ENCODE measurements at regions not wholly inside any gene's neighbourhood (a gene's known extent, or its start where the extent isn't known, plus 50 kb on each side); places are given as distances from the start of the nearest gene placed in this dataset.

- no peak for TF ChIP-seq MAX (IDR thresholded peaks at IDR 0.05; ENCODE audit: low read depth, low read length)
- no peak for TF ChIP-seq CTCF (IDR thresholded peaks at IDR 0.05; ENCODE audit: low read depth, low read length)
- no peak overlapping the region for H3K4me3 ChIP-seq (ENCODE audit: low read depth, low read length)
Measured at GRCh38 chr5:126707080-126707479, 69.9 kb upstream of the LMNB1 start.

GRCh38 chr5:126715765-126716164, 61.2 kb upstream of the LMNB1 start:
- TF ChIP-seq MYC (IDR thresholded peaks at IDR 0.05; ENCODE audit: low read depth, low read length): no peak
- TF ChIP-seq POLR2A (IDR thresholded peaks at IDR 0.05; ENCODE audit: extremely low read depth, insufficient read length): no peak
- no peak for TF ChIP-seq CTCF (IDR thresholded peaks at IDR 0.05; ENCODE audit: low read depth, low read length)
- no peak for TF ChIP-seq MAX (IDR thresholded peaks at IDR 0.05; ENCODE audit: low read depth, low read length)
- no peak overlapping the region for H3K4me3 ChIP-seq (ENCODE audit: low read depth, low read length)
- DNase-seq (ENCODE audit: low read depth): no peak

More at GRCh38 chr5:126707080-126707479, 69.9 kb upstream of the LMNB1 start:
- DNase-seq (ENCODE audit: low read depth): no peak

GRCh38 chr5:126716861-126717260, 60.1 kb upstream of the LMNB1 start:
- DNase-seq (ENCODE audit: low read depth): no peak
- TF ChIP-seq MAX (IDR thresholded peaks at IDR 0.05; ENCODE audit: low read depth, low read length): no peak
- H3K4me3 ChIP-seq (ENCODE audit: low read depth, low read length): no peak overlapping the region

GRCh38 chr5:126718236-126718868, 58.6 kb upstream of the LMNB1 start:
- TF ChIP-seq CTCF (IDR thresholded peaks at IDR 0.05; ENCODE audit: low read depth, low read length) (no peak), MAX (IDR thresholded peaks at IDR 0.05; ENCODE audit: low read depth, low read length) (no peak), POLR2A (IDR thresholded peaks at IDR 0.05; ENCODE audit: extremely low read depth, insufficient read length) (no peak)
- no peak for DNase-seq (ENCODE audit: low read depth)
- H3K4me3 ChIP-seq (ENCODE audit: low read depth, low read length): no peak overlapping the region

- TF ChIP-seq MAX (IDR thresholded peaks at IDR 0.05; ENCODE audit: low read depth, low read length) (no peak), MYC (IDR thresholded peaks at IDR 0.05; ENCODE audit: low read depth, low read length) (no peak), CTCF (IDR thresholded peaks at IDR 0.05; ENCODE audit: low read depth, low read length) (no peak), POLR2A (IDR thresholded peaks at IDR 0.05; ENCODE audit: extremely low read depth, insufficient read length) (no peak)
- DNase-seq (ENCODE audit: low read depth): no peak
- H3K4me3 ChIP-seq (ENCODE audit: low read depth, low read length): no peak overlapping the region
Measured at GRCh38 chr5:126720369-126720768, 56.6 kb upstream of the LMNB1 start.

- peak; percentile 21 for DNase-seq (ENCODE audit: low read depth)
- no peak for TF ChIP-seq MYC (IDR thresholded peaks at IDR 0.05; ENCODE audit: low read depth, low read length)
- TF ChIP-seq POLR2A (IDR thresholded peaks at IDR 0.05; ENCODE audit: extremely low read depth, insufficient read length): no peak
- no peak for TF ChIP-seq MAX (IDR thresholded peaks at IDR 0.05; ENCODE audit: low read depth, low read length)
- no peak for TF ChIP-seq CTCF (IDR thresholded peaks at IDR 0.05; ENCODE audit: low read depth, low read length)
- H3K4me3 ChIP-seq (ENCODE audit: low read depth, low read length): no peak overlapping the region
Measured at GRCh38 chr5:126723643-126724042, 53.3 kb upstream of the LMNB1 start.

Measured in NB4 (cell line).